H1 (cell line): ENCODE measurements at regions not wholly inside any gene's neighbourhood (a gene's known extent, or its start where the extent isn't known, plus 50 kb on each side); places are given as distances from the start of the nearest gene placed in this dataset.

Experiments used
- CREB1 ChIP-seq: IDR thresholded peaks from 2 replicates; pipeline ENCODE4 v1.6.1; 2012; ENCODE audit warnings: inconsistent platforms
- EGR1 ChIP-seq: IDR thresholded peaks from 2 replicates; pipeline ENCODE4 v1.6.1; 2011; ENCODE audit warnings: low read depth, low read length, borderline replicate concordance
- HDAC2 ChIP-seq, 2 experiments: fragments of 300-600 bp in 1 of 2; sonication (generic) in 1 of 2; IDR thresholded peaks; 2 replicates each; pipeline ENCODE4 v1.6.1; 2011 to 2012; ENCODE audit warnings: low read depth in 2 of 2, low read length in 2 of 2, mild to moderate bottlenecking in 2 of 2, moderate library complexity in 2 of 2, borderline replicate concordance in 1 of 2, inconsistent platforms in 1 of 2
- KDM5A ChIP-seq: fragments of 200-600 bp; IDR thresholded peaks from 2 replicates; pipeline ENCODE4 v1.7.1; 2012; ENCODE audit warnings: mild to moderate bottlenecking, low read length, inconsistent platforms, mixed read lengths
- MAFK ChIP-seq: IDR thresholded peaks from 2 replicates; pipeline ENCODE4 v1.6.1; 2012; ENCODE audit warnings: low read depth, mild to moderate bottlenecking, improper control_type of control experiment, low read length
- NANOG ChIP-seq: IDR thresholded peaks from 2 replicates; pipeline ENCODE4 v1.6.1; 2011; ENCODE audit warnings: low read length, low read depth, mild to moderate bottlenecking, inconsistent platforms; ENCODE audit not compliant: insufficient read depth, poor library complexity, severe bottlenecking
- RAD21 ChIP-seq, 2 experiments: IDR thresholded peaks in 1 of 2; conservative IDR thresholded peaks in 1 of 2; 2 replicates each; pipeline ENCODE4 v1.6.1; 2011; ENCODE audit warnings: low read depth in 2 of 2, low read length in 2 of 2, improper control_type of control experiment in 1 of 2, inconsistent platforms in 1 of 2, mild to moderate bottlenecking in 1 of 2, moderate library complexity in 1 of 2
- SP1 ChIP-seq: IDR thresholded peaks from 2 replicates; pipeline ENCODE4 v1.6.1; 2011; ENCODE audit warnings: low read depth, low read length
- TF ChIP-seq, protein P1 (sequence below): IDR thresholded peaks from 2 replicates; pipeline ENCODE4 v1.6.1; 2012; ENCODE audit warnings: inconsistent platforms

DNA sequence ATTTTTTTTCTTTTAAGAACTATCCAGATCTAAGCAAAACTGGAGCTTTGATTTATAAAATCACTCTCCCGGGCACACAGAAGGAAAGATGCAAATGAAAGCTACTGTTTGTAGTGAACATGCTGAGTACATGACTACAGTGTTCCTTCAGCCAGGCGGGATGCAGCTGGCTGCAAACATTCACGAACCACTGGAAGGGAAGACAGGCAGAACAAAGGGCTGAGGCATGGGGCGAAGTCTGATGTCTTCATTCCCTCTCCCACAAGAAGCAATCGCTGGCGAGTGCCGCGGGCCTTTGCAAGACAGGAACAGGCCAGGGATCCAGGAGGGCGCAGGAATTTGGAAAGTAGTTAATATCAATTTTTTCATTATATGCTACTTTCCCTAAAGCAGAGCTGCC, 257.9 kb upstream of the AJAP1 start (continued):
- no peak for TF ChIP-seq SP1
- no peak for TF ChIP-seq NANOG
- no peak for TF ChIP-seq KDM5A
- no peak for TF ChIP-seq CREB1
- TF ChIP-seq, protein P1, sequence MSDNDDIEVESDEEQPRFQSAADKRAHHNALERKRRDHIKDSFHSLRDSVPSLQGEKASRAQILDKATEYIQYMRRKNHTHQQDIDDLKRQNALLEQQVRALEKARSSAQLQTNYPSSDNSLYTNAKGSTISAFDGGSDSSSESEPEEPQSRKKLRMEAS: no peak
- no peak for TF ChIP-seq HDAC2 (IDR thresholded peaks at IDR 0.05; ENCODE audit: borderline replicate concordance in 1 of 2, low read depth in 2 of 2, low read length in 2 of 2)
- no peak for TF ChIP-seq EGR1
- no peak for TF ChIP-seq RAD21 (IDR thresholded peaks at IDR 0.05 in 1 of 2, conservative IDR thresholded peaks at IDR 0.05 in 1 of 2; ENCODE audit: low read depth in 2 of 2, low read length in 2 of 2)
- TF ChIP-seq MAFK: no peak
